ENCODE measurements at regions not wholly inside any gene's neighbourhood (a gene's known extent, or its start where the extent isn't known, plus 50 kb on each side); places are given as distances from the start of the nearest gene placed in this dataset.
A peak's percentile ranks its signal among the peaks of the same experiment; 100 is the strongest.

GRCh38 chr7:110095372-110096052 is 995.4 kb upstream of the LRRN3 start:
- TF ChIP-seq, protein P1, sequence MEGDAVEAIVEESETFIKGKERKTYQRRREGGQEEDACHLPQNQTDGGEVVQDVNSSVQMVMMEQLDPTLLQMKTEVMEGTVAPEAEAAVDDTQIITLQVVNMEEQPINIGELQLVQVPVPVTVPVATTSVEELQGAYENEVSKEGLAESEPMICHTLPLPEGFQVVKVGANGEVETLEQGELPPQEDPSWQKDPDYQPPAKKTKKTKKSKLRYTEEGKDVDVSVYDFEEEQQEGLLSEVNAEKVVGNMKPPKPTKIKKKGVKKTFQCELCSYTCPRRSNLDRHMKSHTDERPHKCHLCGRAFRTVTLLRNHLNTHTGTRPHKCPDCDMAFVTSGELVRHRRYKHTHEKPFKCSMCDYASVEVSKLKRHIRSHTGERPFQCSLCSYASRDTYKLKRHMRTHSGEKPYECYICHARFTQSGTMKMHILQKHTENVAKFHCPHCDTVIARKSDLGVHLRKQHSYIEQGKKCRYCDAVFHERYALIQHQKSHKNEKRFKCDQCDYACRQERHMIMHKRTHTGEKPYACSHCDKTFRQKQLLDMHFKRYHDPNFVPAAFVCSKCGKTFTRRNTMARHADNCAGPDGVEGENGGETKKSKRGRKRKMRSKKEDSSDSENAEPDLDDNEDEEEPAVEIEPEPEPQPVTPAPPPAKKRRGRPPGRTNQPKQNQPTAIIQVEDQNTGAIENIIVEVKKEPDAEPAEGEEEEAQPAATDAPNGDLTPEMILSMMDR (IDR thresholded peaks at IDR 0.05) = no peak

DNA sequence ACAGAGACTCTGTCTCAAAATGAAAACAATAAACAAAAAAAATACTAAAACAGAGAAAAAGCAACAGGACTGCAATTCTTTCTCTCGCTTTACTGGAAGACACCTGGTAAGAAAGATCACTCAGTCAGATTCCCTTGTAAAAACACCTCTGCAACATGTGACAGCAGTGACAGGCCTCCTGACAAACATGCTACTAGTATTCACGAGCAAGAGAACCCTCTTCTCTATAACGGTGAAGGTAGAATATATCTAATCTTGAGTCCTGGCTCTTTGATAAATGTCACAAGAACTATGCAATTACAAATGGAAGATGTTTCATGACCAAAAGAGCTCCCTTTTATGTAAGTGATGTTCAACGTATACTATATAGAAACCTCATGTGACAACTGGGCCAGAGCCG is 986.7 kb upstream of the LRRN3 start:
- TF ChIP-seq, protein P1 (IDR thresholded peaks at IDR 0.05) = no peak

- TF ChIP-seq, protein P1 (IDR thresholded peaks at IDR 0.05) = no peak
These were observed 985.6 kb upstream of the LRRN3 start for GRCh38 chr7:110105307-110105706.

- TF ChIP-seq, protein P1 (IDR thresholded peaks at IDR 0.05) = no peak
These were observed 985.1 kb upstream of the LRRN3 start for GRCh38 chr7:110105840-110106239.

DNA sequence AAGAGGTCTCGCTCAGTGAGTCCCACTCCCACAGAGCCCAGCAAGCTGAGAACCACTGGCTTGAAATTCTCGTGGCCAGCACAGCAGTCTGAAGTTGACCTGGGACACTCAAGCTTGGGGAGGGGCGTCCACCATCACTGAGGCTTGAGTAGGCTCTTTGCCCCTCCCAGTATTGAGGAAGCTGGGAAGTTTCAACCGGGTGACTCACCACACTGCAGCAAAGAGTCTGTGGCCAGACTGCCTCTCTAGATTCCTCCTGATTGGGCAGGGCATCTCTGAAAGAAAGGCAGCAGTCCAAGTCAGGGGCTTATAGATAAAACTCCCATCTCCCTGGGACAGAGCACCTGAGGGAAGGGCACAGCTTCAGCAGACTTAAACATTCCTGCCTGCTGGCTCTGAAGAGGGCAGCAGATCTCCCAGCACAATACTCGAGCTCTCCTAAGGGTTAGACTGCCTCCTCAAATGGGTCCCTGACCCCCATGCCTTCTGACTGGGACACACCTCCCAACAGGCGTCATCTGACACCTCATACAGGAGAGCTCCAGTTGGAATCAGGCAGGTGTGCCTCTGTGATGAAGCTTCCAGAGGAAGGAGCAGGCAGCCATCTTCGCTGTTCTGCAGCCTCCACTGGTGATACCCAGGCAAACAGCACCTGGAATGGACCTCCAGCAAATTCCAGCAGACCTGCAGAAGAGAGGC is 970.9 kb upstream of the LRRN3 start:
- TF ChIP-seq, protein P1 (IDR thresholded peaks at IDR 0.05) = no peak

GRCh38 chr7:110129159-110129558 is 961.8 kb upstream of the LRRN3 start:
- TF ChIP-seq, protein P1 (IDR thresholded peaks at IDR 0.05) = no peak

- TF ChIP-seq, protein P1 (IDR thresholded peaks at IDR 0.05) = peak; percentile 57
These were observed 960.3 kb upstream of the LRRN3 start for GRCh38 chr7:110130669-110131068.

Measured in LNCAP (cell line).